Breast epithelium (tissue), 4 donors: ENCODE measurements at regions not wholly inside any gene's neighbourhood (a gene's known extent, or its start where the extent isn't known, plus 50 kb on each side); places are given as distances from the start of the nearest gene placed in this dataset.

Source experiments
- DNase-seq, 2 donors: peaks; one replicate each; pipeline ENCODE4 v3.0.0-alpha.2; 2019; ENCODE audit warnings: low spot score in 2 of 2
- H3K27ac ChIP-seq, 2 donors: fragments of 200-600 bp; sonication (generic) in 1 of 2; one replicate each; pipeline ENCODE4 v1.5.1; 2016 to 2019; ENCODE audit warnings: mild to moderate bottlenecking in 1 of 2
- H3K27me3 ChIP-seq, 2 donors: fragments of 200-600 bp; sonication (generic) in 1 of 2; one replicate each; pipeline versions ENCODE4 v1.5.1 to v1.6.0; 2017 to 2019; ENCODE audit warnings: control low read depth in 1 of 2, mild to moderate bottlenecking in 1 of 2
- H3K36me3 ChIP-seq: fragments of 200-600 bp; one replicate; pipeline ENCODE4 v1.5.1; 2019
- H3K4me1 ChIP-seq, 2 donors: fragments of 200-600 bp; sonication (generic); one replicate each; pipeline ENCODE4 v1.5.1; 2016 to 2019; ENCODE audit warnings: control low read depth in 1 of 2
- H3K4me3 ChIP-seq, 3 donors: fragments of 200-600 bp; sonication (generic); 1 replicate in 2 of 3; 2 replicates in 1 of 3; pipeline ENCODE4 v1.5.1; 2016 to 2019; ENCODE audit warnings: mild to moderate bottlenecking in 3 of 3, moderate library complexity in 2 of 3
- H3K9me3 ChIP-seq, 2 donors: fragments of 200-600 bp; sonication (generic) in 1 of 2; one replicate each; pipeline ENCODE4 v1.5.1; 2016 to 2019; ENCODE audit warnings: control low read depth in 1 of 2
- POLR2A ChIP-seq: fragments of 450-650 bp; IDR thresholded peaks from one replicate; pipeline ENCODE4 v1.6.1; 2016; ENCODE audit warnings: antibody characterized with exemption, mild to moderate bottlenecking, moderate library complexity
- POLR2AphosphoS5 ChIP-seq, 3 donors: sonication (generic); formaldehyde crosslinking; IDR thresholded peaks; one replicate each; pipeline ENCODE4 v1.6.1; 2017; ENCODE audit warnings: antibody characterized with exemption in 3 of 3
- intact Hi-C: fragments of 100-400 bp; cut with DNase I; formaldehyde crosslinking; loops from one replicate; pipeline ENCODE4 v1.15.1; 2023; ENCODE audit warnings: low total_unique reads
- TF ChIP-seq, protein P1 (sequence below), 3 donors: fragments of 450-650 bp; IDR thresholded peaks; one replicate each; pipeline ENCODE4 v1.5.1; 2016 to 2017; ENCODE audit warnings: antibody characterized with exemption in 3 of 3, mild to moderate bottlenecking in 3 of 3, moderate library complexity in 3 of 3

DNA sequence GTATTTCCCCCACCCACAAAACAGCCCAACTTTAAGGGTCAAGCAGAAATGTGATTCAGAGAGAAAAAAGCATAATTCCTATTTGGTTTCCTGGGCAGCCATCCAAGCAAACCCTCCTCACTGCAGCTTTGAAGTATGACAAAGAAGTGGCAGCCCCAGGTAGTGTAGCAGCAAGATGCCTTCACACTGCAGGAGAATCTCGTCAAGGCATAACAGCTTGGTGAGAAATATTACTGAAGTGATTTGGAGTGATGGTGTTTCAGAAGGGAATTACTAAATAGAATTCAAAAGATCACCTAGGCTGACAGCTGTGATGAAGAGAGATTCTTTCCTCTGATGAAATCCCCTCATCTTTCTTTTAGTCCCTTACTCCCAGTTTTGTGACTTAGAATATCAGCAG, 173.9 kb downstream of the PYDC2 start:
- H3K4me3 ChIP-seq: no peak overlapping the region
- H3K4me1 ChIP-seq: no peaks in the 10 kb centered on the region
- no peak overlapping the region for H3K27ac ChIP-seq
- no peaks in the 10 kb centered on the region for H3K9me3 ChIP-seq
- H3K36me3 ChIP-seq: no peaks in the 10 kb centered on the region
- DNase-seq: no peak
- H3K27me3 ChIP-seq: no peaks in the 10 kb centered on the region
- TF ChIP-seq POLR2A: no peak
- TF ChIP-seq, protein P1, sequence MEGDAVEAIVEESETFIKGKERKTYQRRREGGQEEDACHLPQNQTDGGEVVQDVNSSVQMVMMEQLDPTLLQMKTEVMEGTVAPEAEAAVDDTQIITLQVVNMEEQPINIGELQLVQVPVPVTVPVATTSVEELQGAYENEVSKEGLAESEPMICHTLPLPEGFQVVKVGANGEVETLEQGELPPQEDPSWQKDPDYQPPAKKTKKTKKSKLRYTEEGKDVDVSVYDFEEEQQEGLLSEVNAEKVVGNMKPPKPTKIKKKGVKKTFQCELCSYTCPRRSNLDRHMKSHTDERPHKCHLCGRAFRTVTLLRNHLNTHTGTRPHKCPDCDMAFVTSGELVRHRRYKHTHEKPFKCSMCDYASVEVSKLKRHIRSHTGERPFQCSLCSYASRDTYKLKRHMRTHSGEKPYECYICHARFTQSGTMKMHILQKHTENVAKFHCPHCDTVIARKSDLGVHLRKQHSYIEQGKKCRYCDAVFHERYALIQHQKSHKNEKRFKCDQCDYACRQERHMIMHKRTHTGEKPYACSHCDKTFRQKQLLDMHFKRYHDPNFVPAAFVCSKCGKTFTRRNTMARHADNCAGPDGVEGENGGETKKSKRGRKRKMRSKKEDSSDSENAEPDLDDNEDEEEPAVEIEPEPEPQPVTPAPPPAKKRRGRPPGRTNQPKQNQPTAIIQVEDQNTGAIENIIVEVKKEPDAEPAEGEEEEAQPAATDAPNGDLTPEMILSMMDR (IDR thresholded peaks at IDR 0.05): no peak
- TF ChIP-seq POLR2AphosphoS5 (IDR thresholded peaks at IDR 0.05): no peak
- intact Hi-C loops: no loop called here

DNA sequence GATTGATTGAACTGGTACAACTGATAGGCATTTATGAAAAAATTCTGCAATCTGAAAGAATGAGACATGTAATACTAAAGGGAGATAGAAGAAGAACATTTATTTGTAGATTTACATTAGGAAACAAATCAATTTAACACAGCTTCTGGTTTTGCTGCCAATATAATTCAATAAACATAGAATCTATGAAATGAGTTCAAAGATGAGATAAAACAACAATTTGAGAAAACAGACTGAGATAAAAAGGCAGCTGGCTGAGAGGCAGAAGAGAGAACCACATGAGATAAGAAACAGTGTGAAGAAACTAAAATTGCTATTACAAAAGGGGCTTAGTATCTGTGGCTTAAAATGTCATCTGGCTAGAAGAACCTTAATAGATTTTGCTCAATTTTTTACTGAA, 176.6 kb downstream of the PYDC2 start:
- Histone ChIP-seq H3K36me3 (no peaks in the 10 kb centered on the region), H3K9me3 (no peaks in the 10 kb centered on the region), H3K4me3 (no peak overlapping the region), H3K27ac (no peak overlapping the region), H3K27me3 (no peaks in the 10 kb centered on the region), H3K4me1 (no peaks in the 10 kb centered on the region)
- TF ChIP-seq, protein P1 (IDR thresholded peaks at IDR 0.05): no peak
- TF ChIP-seq POLR2A: no peak
- no peak for TF ChIP-seq POLR2AphosphoS5 (IDR thresholded peaks at IDR 0.05)
- DNase-seq: no peak
- intact Hi-C loops: no loop called here

DNA sequence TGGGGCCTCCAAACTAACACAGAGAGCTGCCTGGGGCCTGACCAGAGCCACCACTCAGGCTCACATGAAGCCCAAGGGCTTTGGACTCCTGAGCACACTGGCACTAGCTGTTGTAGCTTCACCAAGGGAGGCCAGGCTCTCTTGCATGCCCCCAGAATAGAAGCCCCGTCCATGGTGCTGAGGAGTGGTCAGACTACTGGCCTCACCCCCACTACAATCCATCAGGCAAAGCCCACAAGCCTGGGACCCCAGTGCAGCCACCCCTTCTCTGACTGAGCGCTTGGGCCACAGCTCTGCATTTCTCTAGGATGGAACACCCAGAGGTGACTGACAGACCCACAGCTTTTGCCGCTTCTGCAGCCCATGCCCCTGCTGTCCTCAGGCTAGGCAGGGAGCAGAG, 180.8 kb downstream of the PYDC2 start:
- Histone ChIP-seq H3K4me3 (no peak overlapping the region), H3K9me3 (no peaks in the 10 kb centered on the region), H3K27ac (no peak overlapping the region), H3K27me3 (no peaks in the 10 kb centered on the region), H3K36me3 (no peaks in the 10 kb centered on the region), H3K4me1 (no peaks in the 10 kb centered on the region)
- intact Hi-C loops: no loop called here
- DNase-seq: no peak
- TF ChIP-seq, protein P1 (IDR thresholded peaks at IDR 0.05): no peak
- TF ChIP-seq POLR2A (no peak), POLR2AphosphoS5 (IDR thresholded peaks at IDR 0.05) (no peak)

DNA sequence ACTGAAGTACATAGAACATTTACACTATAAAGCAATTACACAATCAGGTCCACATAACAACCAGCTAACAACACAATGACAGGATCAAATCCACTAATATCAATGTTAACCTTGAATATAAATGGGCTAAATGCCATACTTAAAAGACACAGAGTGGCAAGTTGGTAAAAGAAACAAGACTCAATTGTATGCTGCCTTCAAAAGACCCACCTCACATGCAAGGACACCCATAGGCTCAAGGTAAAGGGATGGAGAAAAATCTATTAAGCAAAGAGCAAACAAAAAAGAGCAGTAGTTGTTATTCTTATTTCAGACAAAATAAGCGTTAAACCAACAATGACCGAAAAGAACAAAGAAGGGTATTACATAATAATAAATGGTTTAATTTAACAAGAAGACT, 183.3 kb downstream of the PYDC2 start:
- Histone ChIP-seq H3K9me3 (no peaks in the 10 kb centered on the region), H3K27ac (no peak overlapping the region), H3K27me3 (no peaks in the 10 kb centered on the region), H3K4me1 (no peaks in the 10 kb centered on the region), H3K36me3 (no peaks in the 10 kb centered on the region), H3K4me3 (no peak overlapping the region)
- no peak for DNase-seq
- TF ChIP-seq POLR2AphosphoS5 (IDR thresholded peaks at IDR 0.05): no peak
- no peak for TF ChIP-seq POLR2A
- TF ChIP-seq, protein P1 (IDR thresholded peaks at IDR 0.05): no peak
- intact Hi-C loops: no loop called here

DNA sequence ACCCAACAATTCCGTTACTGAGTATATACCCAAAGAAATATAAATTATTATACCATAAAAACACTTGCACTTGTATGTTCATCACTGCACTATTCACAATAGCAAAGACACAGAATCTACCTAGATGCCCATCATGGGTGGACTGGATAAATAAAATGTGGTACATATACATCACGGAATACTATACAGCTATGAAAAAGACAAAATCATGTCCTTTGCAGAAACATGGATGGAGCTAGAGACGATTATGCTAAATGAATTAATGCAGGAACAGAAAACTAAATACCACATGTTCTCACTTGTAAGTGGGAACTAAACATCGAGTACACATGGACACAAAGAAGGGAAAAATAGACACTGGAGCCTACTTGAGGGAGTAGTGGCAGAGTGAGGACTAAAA, 185.3 kb downstream of the PYDC2 start:
- TF ChIP-seq POLR2AphosphoS5 (IDR thresholded peaks at IDR 0.05) (no peak), POLR2A (no peak)
- TF ChIP-seq, protein P1 (IDR thresholded peaks at IDR 0.05): no peak
- no peaks in the 10 kb centered on the region for H3K27me3 ChIP-seq
- no peak for DNase-seq
- H3K4me1 ChIP-seq: no peaks in the 10 kb centered on the region
- no peaks in the 10 kb centered on the region for H3K36me3 ChIP-seq
- H3K9me3 ChIP-seq: peaks cover 0 to 6% of the 10 kb centered on the region in 2 donors
- no peak overlapping the region for H3K27ac ChIP-seq
- intact Hi-C loops: no loop called here
- H3K4me3 ChIP-seq: no peak overlapping the region
